ENCODE measurements at regions not wholly inside any gene's neighbourhood (a gene's known extent, or its start where the extent isn't known, plus 50 kb on each side); places are given as distances from the start of the nearest gene placed in this dataset.

GRCh38 chr11:122322329-122322728, 206.3 kb upstream of the BLID start:
- TF ChIP-seq CTCF (IDR thresholded peaks at IDR 0.05) (no peak), POLR2A (IDR thresholded peaks at IDR 0.05) (no peak)
